Left hindlimb (tissue), 1 donor: ENCODE measurements at regions not wholly inside any gene's neighbourhood (a gene's known extent, or its start where the extent isn't known, plus 50 kb on each side); places are given as distances from the start of the nearest gene placed in this dataset.
A peak's percentile ranks its signal among the peaks of the same experiment; 100 is the strongest.

ENCODE experiments used
- DNase-seq: peaks from one replicate; pipeline ENCODE4 v3.0.0-alpha.2; 2018

- DNase-seq = no peak
Observed at GRCh38 chr13:37357548-37357947, 241.0 kb downstream of the POSTN start.

GRCh38 chr13:37353911-37354310 lies 244.7 kb downstream of the POSTN start:
- no peak for DNase-seq

DNA sequence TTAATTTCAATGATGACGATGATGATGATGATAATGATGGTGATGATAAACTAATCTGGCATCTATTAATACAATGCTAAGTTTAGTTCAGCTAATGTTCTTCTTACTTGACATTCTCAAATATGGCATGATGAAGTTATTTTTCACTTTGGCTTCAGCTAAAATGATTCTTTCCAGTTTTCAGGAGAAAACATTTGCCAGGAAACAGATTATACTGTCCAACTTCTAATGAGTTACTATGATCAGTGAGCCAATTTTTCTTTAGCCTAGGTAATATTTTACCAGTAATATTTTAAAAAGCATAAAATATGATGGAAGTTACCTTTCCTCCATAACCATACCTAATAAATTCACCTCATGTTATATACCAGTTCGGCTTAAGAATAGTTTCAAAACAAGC lies 245.7 kb upstream of the CSNK1A1L start:
- no peak for DNase-seq

- no peak for DNase-seq
Observed at GRCh38 chr13:37349916-37350315, 244.5 kb upstream of the CSNK1A1L start.

- DNase-seq = no peak
Observed at GRCh38 chr13:37348916-37349643, 243.6 kb upstream of the CSNK1A1L start.

GRCh38 chr13:37345869-37346268 lies 240.4 kb upstream of the CSNK1A1L start:
- no peak for DNase-seq

GRCh38 chr13:37345391-37345790 lies 239.9 kb upstream of the CSNK1A1L start:
- DNase-seq = no peak

GRCh38 chr13:37344056-37344455 lies 238.6 kb upstream of the CSNK1A1L start:
- no peak for DNase-seq

DNA sequence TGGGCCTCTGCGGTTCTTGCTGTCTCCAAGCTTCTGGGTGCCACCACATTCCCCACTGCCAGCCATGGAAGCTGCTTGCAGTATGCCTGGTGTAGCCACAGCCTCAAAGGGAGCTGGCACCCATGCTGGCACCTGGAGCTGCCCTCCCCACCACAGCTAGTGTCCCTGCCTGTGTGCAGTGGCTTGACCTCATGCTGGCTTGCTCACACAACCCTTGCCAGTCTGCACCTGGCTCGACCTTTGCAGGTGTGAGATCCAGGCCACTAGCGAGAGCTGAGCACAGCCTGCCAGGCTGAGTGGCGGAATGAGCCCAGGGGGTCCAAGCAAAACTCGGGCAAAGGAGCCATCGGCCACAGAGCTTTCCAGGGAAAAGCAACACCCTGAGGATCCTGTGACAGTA lies 236.7 kb upstream of the CSNK1A1L start:
- DNase-seq = no peak

- DNase-seq = no peak
Observed at GRCh38 chr13:37340901-37341670, 235.6 kb upstream of the CSNK1A1L start.

DNA sequence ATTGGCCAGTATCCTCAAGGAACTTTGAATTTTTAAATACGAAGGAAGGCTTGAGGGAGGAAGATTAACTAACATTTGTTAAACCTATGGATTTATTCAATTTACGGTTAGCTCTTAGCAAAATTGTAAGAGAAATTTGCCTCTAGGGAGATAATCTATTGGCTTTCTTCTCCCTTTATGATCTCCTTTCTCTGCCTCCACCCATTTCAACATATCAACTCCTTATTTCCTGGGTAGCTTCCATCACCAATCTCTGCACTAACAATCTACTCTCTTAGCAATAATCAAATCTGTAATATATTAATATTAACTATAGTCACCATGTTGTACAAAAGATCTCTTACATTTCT lies 233.9 kb upstream of the CSNK1A1L start:
- no peak for DNase-seq

DNA sequence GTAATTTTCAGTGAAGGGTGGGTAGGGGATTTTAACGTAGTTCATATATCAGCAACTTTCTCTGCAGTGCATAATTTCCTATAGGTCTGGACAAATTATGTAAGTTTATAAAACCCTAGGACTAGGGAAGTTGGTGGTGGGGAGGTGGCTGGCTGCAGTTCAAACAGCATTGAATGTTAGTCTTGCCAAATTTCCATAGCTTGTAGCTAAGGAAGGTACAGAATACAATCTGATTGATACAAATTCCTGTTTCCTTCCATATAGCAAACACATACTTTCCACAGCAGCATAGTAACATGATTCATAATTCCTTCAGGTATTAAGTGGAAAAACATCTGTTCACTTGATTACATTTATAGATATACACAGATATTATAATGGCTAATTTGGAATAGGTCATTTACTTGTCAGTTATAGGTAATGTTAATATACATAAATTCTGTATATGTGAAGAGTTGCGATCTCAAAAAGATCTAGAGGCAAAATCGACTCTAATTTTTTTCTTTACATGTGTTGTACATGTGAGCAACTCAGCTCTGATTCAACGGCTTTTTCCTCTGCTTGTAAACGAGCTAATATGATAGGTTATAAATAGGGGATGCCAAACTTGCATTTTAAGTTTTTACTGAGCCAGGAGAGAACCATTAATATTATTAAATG lies 233.4 kb upstream of the CSNK1A1L start:
- peak; percentile 76 for DNase-seq

DNA sequence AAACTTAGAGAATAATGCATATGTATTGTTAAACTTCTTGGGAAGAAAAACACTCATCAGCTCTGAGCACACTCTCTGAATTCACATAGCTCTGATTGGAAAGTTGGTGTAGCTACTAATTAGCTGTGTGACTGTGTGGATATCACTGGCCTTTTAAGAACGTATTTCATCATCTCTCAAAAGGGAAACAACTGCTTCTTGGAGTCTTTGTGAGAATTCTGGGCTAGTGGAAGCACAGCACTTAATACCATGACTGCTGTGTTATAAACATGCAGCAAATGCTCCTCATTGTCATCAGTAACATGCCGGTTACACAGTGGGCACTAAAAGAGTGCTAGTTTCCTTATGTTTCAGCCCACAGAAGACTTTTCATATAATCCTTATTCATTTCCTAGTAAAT lies 220.9 kb upstream of the CSNK1A1L start:
- no peak for DNase-seq

GRCh38 chr13:37319031-37319443 lies 213.6 kb upstream of the CSNK1A1L start:
- DNase-seq = no peak

GRCh38 chr13:37316935-37317334 lies 211.5 kb upstream of the CSNK1A1L start:
- no peak for DNase-seq

- peak; percentile 28 for DNase-seq
Observed at GRCh38 chr13:37313372-37313771, 207.9 kb upstream of the CSNK1A1L start.

- no peak for DNase-seq
Observed at GRCh38 chr13:37306778-37307544, 201.5 kb upstream of the CSNK1A1L start.

- DNase-seq = no peak
Observed at GRCh38 chr13:37303606-37304005, 198.1 kb upstream of the CSNK1A1L start.

GRCh38 chr13:37302686-37303085 lies 197.2 kb upstream of the CSNK1A1L start:
- DNase-seq = no peak

DNA sequence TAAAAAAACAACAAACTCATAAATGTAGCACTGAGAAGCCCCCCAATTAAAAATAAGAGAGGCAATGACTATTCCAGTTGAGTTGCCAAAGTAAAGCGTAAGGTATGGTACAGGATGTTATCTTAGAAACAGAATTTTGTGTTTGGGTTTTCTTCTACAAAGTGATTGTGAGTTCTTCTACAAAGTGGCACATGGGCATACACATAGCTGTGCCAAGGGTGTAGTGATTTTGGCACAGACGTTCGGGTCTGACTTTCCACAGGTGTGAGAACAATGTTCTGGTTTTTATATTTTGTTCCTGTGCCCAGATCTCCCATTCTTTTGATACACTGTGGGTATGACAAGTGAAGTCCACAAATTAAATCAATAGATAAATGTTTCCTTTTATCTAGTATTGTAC lies 190.1 kb upstream of the CSNK1A1L start:
- DNase-seq = no peak

GRCh38 chr13:37295071-37295470 lies 189.6 kb upstream of the CSNK1A1L start:
- DNase-seq = peak; percentile 86

DNA sequence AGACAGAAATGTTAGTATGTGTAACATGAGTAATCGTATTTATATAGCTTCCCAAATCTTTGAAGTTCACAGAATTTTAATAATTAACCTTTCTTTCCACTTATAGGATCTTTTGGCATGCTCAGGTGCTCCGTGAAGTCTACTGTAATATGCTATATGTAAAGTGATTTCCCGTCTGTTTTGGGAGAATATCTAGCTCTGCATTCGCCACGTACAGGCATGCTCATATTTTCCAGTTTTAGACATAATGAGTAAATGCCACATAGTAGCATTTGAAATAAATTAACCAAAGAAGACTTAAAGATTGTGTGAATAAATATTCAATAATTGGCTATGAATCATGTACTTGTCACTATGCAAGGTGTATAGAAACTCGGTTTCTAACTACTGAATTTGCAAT lies 189.0 kb upstream of the CSNK1A1L start:
- DNase-seq = no peak

- no peak for DNase-seq
Observed at GRCh38 chr13:37293295-37293694, 187.8 kb upstream of the CSNK1A1L start.
